Thyroid gland (tissue), 4 donors: ENCODE measurements at regions not wholly inside any gene's neighbourhood (a gene's known extent, or its start where the extent isn't known, plus 50 kb on each side); places are given as distances from the start of the nearest gene placed in this dataset.

ENCODE experiments used
- CTCF ChIP-seq, 6 experiments: fragments of 200-600 bp in 3 of 6; fragments of 450-650 bp in 3 of 6; sonication (generic) in 3 of 6; IDR thresholded peaks; one replicate each; pipeline ENCODE4 v1.5.1; 2016 to 2019; ENCODE audit warnings: antibody characterized with exemption in 6 of 6, mild to moderate bottlenecking in 2 of 6, inconsistent platforms in 1 of 6, moderate library complexity in 1 of 6
- POLR2A ChIP-seq, 2 donors: fragments of 450-650 bp; IDR thresholded peaks; one replicate each; pipeline ENCODE4 v1.6.1; 2017; ENCODE audit warnings: antibody characterized with exemption in 2 of 2, mild to moderate bottlenecking in 2 of 2, moderate library complexity in 1 of 2

GRCh38 chr7:132001146-132001545, 444.7 kb upstream of the PODXL start:
- no peak for TF ChIP-seq CTCF (IDR thresholded peaks at IDR 0.05)
- TF ChIP-seq POLR2A (IDR thresholded peaks at IDR 0.05) = no peak
